IPS DF 6.9 (cell line): ENCODE measurements at regions not wholly inside any gene's neighbourhood (a gene's known extent, or its start where the extent isn't known, plus 50 kb on each side); places are given as distances from the start of the nearest gene placed in this dataset.

Experiments used
- DNase-seq: peaks from one replicate; pipeline ENCODE4 v3.0.0-alpha.2; 2013; ENCODE audit warnings: low read depth, low spot score
- H3K27ac ChIP-seq: one replicate; pipeline ENCODE4 v1.5.1; 2013; ENCODE audit warnings: low read length, control low read depth
- H3K27me3 ChIP-seq: 2 replicates; pipeline ENCODE4 v1.6.1; 2013; ENCODE audit warnings: mild to moderate bottlenecking, low read length; ENCODE audit not compliant: control insufficient read depth, insufficient read depth
- H3K36me3 ChIP-seq: 2 replicates; pipeline ENCODE4 v1.6.1; 2013; ENCODE audit warnings: low read length; ENCODE audit not compliant: control insufficient read depth, insufficient read depth
- H3K4me1 ChIP-seq: 2 replicates; pipeline ENCODE4 v1.6.1; 2013; ENCODE audit warnings: low read length; ENCODE audit not compliant: control insufficient read depth, insufficient read depth
- H3K4me3 ChIP-seq: 2 replicates; pipeline ENCODE4 v1.5.1; 2013; ENCODE audit warnings: mild to moderate bottlenecking, low read length
- H3K9me3 ChIP-seq: 2 replicates; pipeline ENCODE4 v1.6.1; 2013; ENCODE audit warnings: low read length, inconsistent platforms; ENCODE audit not compliant: control insufficient read depth, insufficient read depth
- WGBS: extraction: QIAGEN DNeasy Blood & Tissue Kit; methylation state at CpG from one replicate; pipeline ENCODE4 v1.1.7; 2013; ENCODE audit warnings: mixed read lengths, missing lambda C conversion rate; ENCODE audit not compliant: insufficient read length, insufficient coverage; 5-methylcytosine and 5-hydroxymethylcytosine counted together

GRCh38 chr18:69109686-69110085 lies 291.0 kb upstream of the DOK6 start:
- Histone ChIP-seq H3K4me1 (no peaks in the 10 kb centered on the region), H3K9me3 (no peaks in the 10 kb centered on the region), H3K36me3 (no peaks in the 10 kb centered on the region), H3K27me3 (no peaks in the 10 kb centered on the region), H3K27ac (no peak overlapping the region), H3K4me3 (no peak overlapping the region)
- WGBS = no CpG with 5 or more reads among the region's 2 CpGs
- DNase-seq = no peak

- no peak for DNase-seq
- Histone ChIP-seq H3K4me3 (no peak overlapping the region), H3K36me3 (no peaks in the 10 kb centered on the region), H3K27me3 (no peaks in the 10 kb centered on the region), H3K9me3 (no peaks in the 10 kb centered on the region), H3K27ac (no peak overlapping the region), H3K4me1 (no peaks in the 10 kb centered on the region)
- no CpG with 5 or more reads among the region's 2 CpGs for WGBS
These were observed 279.9 kb upstream of the DOK6 start for GRCh38 chr18:69120833-69121232.

GRCh38 chr18:69123421-69123820 lies 277.3 kb upstream of the DOK6 start:
- no peaks in the 10 kb centered on the region for H3K36me3 ChIP-seq
- H3K4me1 ChIP-seq = no peaks in the 10 kb centered on the region
- no peaks in the 10 kb centered on the region for H3K27me3 ChIP-seq
- WGBS = no CpG with 5 or more reads among the region's 1 CpG
- H3K27ac ChIP-seq = no peak overlapping the region
- H3K9me3 ChIP-seq = no peaks in the 10 kb centered on the region
- no peak for DNase-seq
- no peak overlapping the region for H3K4me3 ChIP-seq

GRCh38 chr18:69127873-69128500 lies 272.7 kb upstream of the DOK6 start:
- DNase-seq = no peak

GRCh38 chr18:69128566-69128965 lies 272.1 kb upstream of the DOK6 start:
- WGBS = no CpG with 5 or more reads among the region's 5 CpGs
- H3K36me3 ChIP-seq = no peaks in the 10 kb centered on the region
- no peak overlapping the region for H3K4me3 ChIP-seq
- H3K27me3 ChIP-seq = no peaks in the 10 kb centered on the region
- DNase-seq = no peak
- H3K4me1 ChIP-seq = no peaks in the 10 kb centered on the region
- H3K9me3 ChIP-seq = no peaks in the 10 kb centered on the region
- H3K27ac ChIP-seq = no peak overlapping the region

More at GRCh38 chr18:69127873-69128500, 272.7 kb upstream of the DOK6 start:
- no CpG with 5 or more reads among the region's 3 CpGs for WGBS
- Histone ChIP-seq H3K27ac (no peak overlapping the region), H3K9me3 (no peaks in the 10 kb centered on the region), H3K4me3 (no peak overlapping the region), H3K27me3 (no peaks in the 10 kb centered on the region), H3K36me3 (no peaks in the 10 kb centered on the region), H3K4me1 (no peaks in the 10 kb centered on the region)

- H3K36me3 ChIP-seq = no peaks in the 10 kb centered on the region
- DNase-seq = no peak
- WGBS = no CpG with 5 or more reads among the region's 3 CpGs
- H3K4me3 ChIP-seq = no peak overlapping the region
- H3K4me1 ChIP-seq = no peaks in the 10 kb centered on the region
- no peaks in the 10 kb centered on the region for H3K9me3 ChIP-seq
- no peaks in the 10 kb centered on the region for H3K27me3 ChIP-seq
- H3K27ac ChIP-seq = no peak overlapping the region
These were observed 271.7 kb upstream of the DOK6 start for GRCh38 chr18:69128978-69129377.

- no CpG with 5 or more reads among the region's 2 CpGs for WGBS
- Histone ChIP-seq H3K36me3 (no peaks in the 10 kb centered on the region), H3K9me3 (no peaks in the 10 kb centered on the region), H3K4me3 (no peak overlapping the region), H3K4me1 (no peaks in the 10 kb centered on the region), H3K27me3 (no peaks in the 10 kb centered on the region), H3K27ac (no peak overlapping the region)
- DNase-seq = no peak
These were observed 262.6 kb upstream of the DOK6 start for GRCh38 chr18:69138088-69138487.

- DNase-seq = no peak
- H3K4me3 ChIP-seq = no peak overlapping the region
- no peaks in the 10 kb centered on the region for H3K9me3 ChIP-seq
- H3K27ac ChIP-seq = no peak overlapping the region
- WGBS = no CpG with 5 or more reads among the region's 2 CpGs
- H3K4me1 ChIP-seq = no peaks in the 10 kb centered on the region
- H3K36me3 ChIP-seq = no peaks in the 10 kb centered on the region
- H3K27me3 ChIP-seq = no peaks in the 10 kb centered on the region
These were observed 257.6 kb upstream of the DOK6 start for GRCh38 chr18:69143084-69143483.

- no peaks in the 10 kb centered on the region for H3K27me3 ChIP-seq
- no CpG with 5 or more reads among the region's 3 CpGs for WGBS
- H3K4me3 ChIP-seq = no peak overlapping the region
- DNase-seq = no peak
- H3K36me3 ChIP-seq = no peaks in the 10 kb centered on the region
- no peak overlapping the region for H3K27ac ChIP-seq
- H3K4me1 ChIP-seq = no peaks in the 10 kb centered on the region
- no peaks in the 10 kb centered on the region for H3K9me3 ChIP-seq
These were observed 248.3 kb upstream of the DOK6 start for GRCh38 chr18:69152436-69152835.

- H3K27me3 ChIP-seq = no peaks in the 10 kb centered on the region
These were observed 242.8 kb upstream of the DOK6 start for GRCh38 chr18:69157906-69158305.

GRCh38 chr18:69158944-69159343 lies 241.7 kb upstream of the DOK6 start:
- WGBS = no CpG with 5 or more reads among the region's 6 CpGs
- H3K36me3 ChIP-seq = no peaks in the 10 kb centered on the region
- peaks cover 2% of the 10 kb centered on the region; the same call in 1 of the 2 replicates for H3K4me1 ChIP-seq
- DNase-seq = no peak
- no peaks in the 10 kb centered on the region for H3K27me3 ChIP-seq
- H3K4me3 ChIP-seq = no peak overlapping the region
- H3K27ac ChIP-seq = no peak overlapping the region
- H3K9me3 ChIP-seq = no peaks in the 10 kb centered on the region

More at GRCh38 chr18:69157906-69158305, 242.8 kb upstream of the DOK6 start:
- Histone ChIP-seq H3K9me3 (no peaks in the 10 kb centered on the region), H3K27ac (no peak overlapping the region), H3K4me3 (no peak overlapping the region), H3K4me1 (peaks cover 2% of the 10 kb centered on the region; the same call in 1 of the 2 replicates), H3K36me3 (no peaks in the 10 kb centered on the region)
- DNase-seq = no peak
- WGBS = no CpG with 5 or more reads among the region's 10 CpGs
